ENCODE measurements at regions not wholly inside any gene's neighbourhood (a gene's known extent, or its start where the extent isn't known, plus 50 kb on each side); places are given as distances from the start of the nearest gene placed in this dataset.

- ATAC-seq (no peak), DNase-seq (no peak)
- peaks cover 10% of the 10 kb centered on the region for H3K9me3 Mint-ChIP-seq
- no peak for TF ChIP-seq CTCF (IDR thresholded peaks at IDR 0.05)
- ChIA-PET CTCF (no interaction called here), POLR2A (no interaction called here)
- H3K36me3 Mint-ChIP-seq (ENCODE audit: low read depth), result no peaks in the 10 kb centered on the region
- H3K4me1 Mint-ChIP-seq (ENCODE audit: low read depth), result no peaks in the 10 kb centered on the region
- no peak overlapping the region for H3K27ac Mint-ChIP-seq
- H3K4me3 Mint-ChIP-seq, result no peak overlapping the region
- intact Hi-C loops (cut with micrococcal nuclease), result no loop called here
- no peaks in the 10 kb centered on the region for H3K27me3 Mint-ChIP-seq
Observed at GRCh38 chr13:57375876-57376275, 208.9 kb downstream of the PRR20E start.

GRCh38 chr13:57408312-57408711 lies 223.2 kb upstream of the PCDH17 start:
- intact Hi-C loops (cut with micrococcal nuclease), result no loop called here
- Mint-ChIP-seq H3K9me3 (peaks cover 12% of the 10 kb centered on the region), H3K4me1 (ENCODE audit: low read depth) (no peaks in the 10 kb centered on the region), H3K36me3 (ENCODE audit: low read depth) (no peaks in the 10 kb centered on the region), H3K27ac (no peak overlapping the region), H3K27me3 (no peaks in the 10 kb centered on the region), H3K4me3 (no peak overlapping the region)
- TF ChIP-seq CTCF (IDR thresholded peaks at IDR 0.05), result no peak
- POLR2A ChIA-PET, result no interaction called here
- no peak for ATAC-seq
- CTCF ChIA-PET, result no interaction called here
- DNase-seq, result no peak

- intact Hi-C loops (cut with micrococcal nuclease), result no loop called here
- CTCF ChIA-PET, result no interaction called here
- H3K36me3 Mint-ChIP-seq (ENCODE audit: low read depth), result no peaks in the 10 kb centered on the region
- H3K9me3 Mint-ChIP-seq, result peaks cover 13% of the 10 kb centered on the region
- POLR2A ChIA-PET, result no interaction called here
- H3K4me1 Mint-ChIP-seq (ENCODE audit: low read depth), result no peaks in the 10 kb centered on the region
- DNase-seq (no peak), ATAC-seq (no peak)
- TF ChIP-seq CTCF (IDR thresholded peaks at IDR 0.05), result no peak
- no peak overlapping the region for H3K4me3 Mint-ChIP-seq
- no peak overlapping the region for H3K27ac Mint-ChIP-seq
- H3K27me3 Mint-ChIP-seq, result no peaks in the 10 kb centered on the region
Observed at GRCh38 chr13:57409121-57409520, 222.4 kb upstream of the PCDH17 start.

- intact Hi-C loops (cut with micrococcal nuclease), result no loop called here
- TF ChIP-seq CTCF (IDR thresholded peaks at IDR 0.05), result no peak
- H3K27me3 Mint-ChIP-seq, result no peaks in the 10 kb centered on the region
- no peak overlapping the region for H3K4me3 Mint-ChIP-seq
- ChIA-PET CTCF (no interaction called here), POLR2A (no interaction called here)
- peaks cover 13% of the 10 kb centered on the region for H3K9me3 Mint-ChIP-seq
- H3K27ac Mint-ChIP-seq, result no peak overlapping the region
- ATAC-seq (no peak), DNase-seq (no peak)
- no peaks in the 10 kb centered on the region for H3K4me1 Mint-ChIP-seq (ENCODE audit: low read depth)
- H3K36me3 Mint-ChIP-seq (ENCODE audit: low read depth), result no peaks in the 10 kb centered on the region
Observed at GRCh38 chr13:57409656-57410055, 221.9 kb upstream of the PCDH17 start.

- intact Hi-C loops (cut with micrococcal nuclease), result no loop called here
- H3K4me1 Mint-ChIP-seq (ENCODE audit: low read depth), result no peaks in the 10 kb centered on the region
- no peak for ATAC-seq
- no peaks in the 10 kb centered on the region for H3K27me3 Mint-ChIP-seq
- TF ChIP-seq CTCF (IDR thresholded peaks at IDR 0.05), result no peak
- peaks cover 8% of the 10 kb centered on the region for H3K9me3 Mint-ChIP-seq
- H3K36me3 Mint-ChIP-seq (ENCODE audit: low read depth), result no peaks in the 10 kb centered on the region
- no peak for DNase-seq
- no peak overlapping the region for H3K27ac Mint-ChIP-seq
- ChIA-PET CTCF (no interaction called here), POLR2A (no interaction called here)
- no peak overlapping the region for H3K4me3 Mint-ChIP-seq
Observed at GRCh38 chr13:57418067-57418677, 213.4 kb upstream of the PCDH17 start.
